Fibroblast of skin of left quadriceps (primary cell): ENCODE measurements at regions not wholly inside any gene's neighbourhood (a gene's known extent, or its start where the extent isn't known, plus 50 kb on each side); places are given as distances from the start of the nearest gene placed in this dataset.

ENCODE experiments used
- DNase-seq, 2 experiments: peaks; one replicate each; pipeline ENCODE4 v3.0.0-alpha.2; 2013; ENCODE audit warnings: low read depth in 2 of 2

DNA sequence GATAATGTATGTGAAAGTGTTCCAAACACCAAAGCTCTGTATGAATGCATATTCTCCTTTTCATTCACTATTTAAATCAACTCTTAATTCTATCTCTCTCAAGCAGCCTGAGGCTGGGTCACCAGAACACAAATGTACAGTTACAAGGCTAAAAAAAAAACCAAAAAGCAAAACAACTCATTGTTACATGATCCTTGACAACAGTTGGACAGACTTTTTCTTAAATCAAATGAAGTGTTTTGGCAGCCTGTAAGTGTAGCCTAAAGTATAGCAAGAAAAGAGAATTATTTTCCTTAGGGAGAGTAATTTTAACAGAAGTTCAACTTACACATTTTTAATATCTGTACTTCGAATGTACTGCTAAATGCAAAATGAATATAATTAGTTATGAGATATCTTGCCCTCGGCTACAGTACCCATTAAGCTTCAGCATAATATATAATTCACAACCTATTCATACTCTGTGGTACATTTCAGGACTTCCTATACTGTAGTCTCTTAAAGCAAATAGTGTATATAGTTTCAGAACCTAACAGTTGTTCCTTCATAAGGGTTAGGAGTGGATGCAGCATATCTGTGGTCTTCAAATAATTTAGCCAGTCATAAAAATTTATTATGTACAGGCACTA is 214.0 kb upstream of the BTG1 start:
- no peak for DNase-seq

DNA sequence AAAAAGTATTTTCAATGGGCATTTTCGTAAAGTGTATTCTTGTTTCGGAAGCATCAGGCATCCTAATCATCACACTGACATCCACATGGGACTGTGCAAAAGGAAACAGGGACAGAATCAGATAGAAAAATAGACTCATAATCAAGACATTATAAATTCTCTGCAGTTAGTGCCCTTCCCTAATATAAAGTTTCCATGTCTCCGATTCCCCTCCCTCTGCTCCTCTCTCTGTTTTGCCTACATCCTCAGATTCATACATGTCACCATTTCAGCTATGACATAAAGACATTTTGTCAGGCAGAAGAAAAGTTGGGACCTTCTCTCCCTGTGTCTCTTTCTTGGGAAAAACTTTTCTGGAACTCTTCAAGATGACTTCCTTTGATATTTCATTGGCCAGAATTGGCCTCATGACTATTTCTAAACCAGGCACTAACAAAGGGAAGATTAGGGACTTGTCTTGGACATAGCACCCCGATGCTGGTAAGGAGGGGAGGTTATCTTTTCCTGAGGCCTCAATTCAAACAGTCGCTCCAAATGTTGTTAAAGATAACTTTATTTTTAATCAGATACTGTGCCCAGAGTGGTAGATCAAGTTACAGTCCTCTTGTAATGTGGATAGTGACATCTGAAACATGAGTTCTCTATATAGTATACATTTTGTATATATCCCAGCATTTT is 212.1 kb upstream of the BTG1 start:
- DNase-seq, result no peak

DNA sequence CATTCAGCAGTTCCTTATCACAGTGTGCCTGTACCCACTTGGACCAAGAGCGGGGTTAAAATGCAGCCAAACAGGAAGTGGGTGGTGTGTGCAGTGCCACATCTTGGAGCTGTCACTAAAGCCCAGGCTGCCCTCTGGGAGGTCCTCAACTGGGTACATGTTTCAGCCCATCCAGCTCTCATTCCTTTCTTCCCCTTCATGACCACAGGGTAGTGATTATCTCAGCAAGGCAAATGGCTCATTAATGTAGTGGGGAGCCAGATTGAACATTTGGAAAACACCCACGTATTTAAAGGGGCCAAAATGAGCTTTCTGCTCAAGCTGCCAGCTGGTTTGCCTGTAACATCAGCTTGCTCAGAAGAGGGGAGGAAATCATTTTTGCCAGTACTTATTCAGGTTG is 210.8 kb upstream of the BTG1 start:
- DNase-seq, result no peak

DNA sequence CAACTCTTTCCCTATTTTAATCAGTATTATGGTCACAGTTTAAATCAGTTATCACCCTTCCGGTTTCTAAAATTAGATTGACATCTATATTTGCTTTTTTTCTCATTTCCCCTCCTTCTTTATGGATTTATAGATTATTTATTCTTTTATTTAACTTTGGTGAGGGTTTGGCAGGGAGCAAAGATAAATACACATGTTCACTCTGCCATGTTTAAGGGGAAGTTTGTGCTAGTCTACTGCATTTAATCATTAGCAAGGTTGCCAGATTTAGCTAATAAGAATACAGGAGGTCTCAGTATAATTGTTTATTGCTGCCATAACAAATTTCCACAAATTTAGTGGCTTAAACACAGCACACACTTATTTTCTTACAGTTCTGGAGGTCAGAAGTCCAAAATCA is 204.0 kb upstream of the BTG1 start:
- DNase-seq, result no peak

DNA sequence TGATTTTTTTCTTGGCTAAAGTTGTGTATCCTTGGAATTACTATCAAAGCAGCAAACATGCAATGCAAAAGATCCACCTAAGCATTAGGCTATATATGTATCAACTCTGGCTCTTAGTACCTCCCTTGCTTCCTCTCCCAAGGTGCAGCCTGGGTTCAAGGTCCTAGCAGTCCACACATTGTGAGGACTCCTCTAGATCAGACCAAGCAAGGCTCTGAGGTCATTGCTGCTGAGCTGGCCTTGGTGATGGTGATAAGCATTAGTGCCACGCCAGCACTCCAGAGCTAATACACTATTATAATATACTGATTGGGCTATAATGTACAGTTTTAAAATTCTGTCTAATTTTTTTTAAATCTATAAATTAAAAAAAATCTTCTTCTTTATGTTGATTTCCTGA is 196.9 kb upstream of the BTG1 start:
- DNase-seq, result no peak

DNA sequence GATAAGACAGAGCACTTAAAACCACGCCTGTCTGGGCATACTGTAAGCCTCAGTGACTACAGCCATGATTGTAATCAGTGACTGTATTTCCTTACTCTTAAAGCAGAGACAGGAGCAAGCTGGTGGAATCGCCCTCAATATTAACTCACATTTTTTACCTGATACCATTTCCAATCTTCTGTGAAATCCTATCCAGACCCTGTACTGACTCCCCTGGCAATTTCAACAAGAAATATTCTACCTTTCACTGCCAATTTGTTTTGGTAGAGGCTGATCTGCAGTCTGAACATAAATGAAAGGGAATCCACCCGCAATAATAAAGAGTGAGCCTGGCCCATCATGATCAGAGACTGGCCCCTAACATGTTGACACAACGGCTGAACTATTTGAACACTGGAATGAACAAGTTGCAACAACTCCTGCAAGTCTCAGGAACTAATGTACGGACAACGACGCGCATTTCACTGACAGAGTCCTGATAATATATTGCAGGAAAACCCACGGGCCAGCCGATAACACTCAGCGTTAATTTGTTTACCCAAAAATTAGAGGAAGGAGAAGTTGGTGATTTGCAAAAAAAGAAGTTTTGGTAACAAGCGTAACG is 195.5 kb upstream of the BTG1 start:
- no peak for DNase-seq

DNA sequence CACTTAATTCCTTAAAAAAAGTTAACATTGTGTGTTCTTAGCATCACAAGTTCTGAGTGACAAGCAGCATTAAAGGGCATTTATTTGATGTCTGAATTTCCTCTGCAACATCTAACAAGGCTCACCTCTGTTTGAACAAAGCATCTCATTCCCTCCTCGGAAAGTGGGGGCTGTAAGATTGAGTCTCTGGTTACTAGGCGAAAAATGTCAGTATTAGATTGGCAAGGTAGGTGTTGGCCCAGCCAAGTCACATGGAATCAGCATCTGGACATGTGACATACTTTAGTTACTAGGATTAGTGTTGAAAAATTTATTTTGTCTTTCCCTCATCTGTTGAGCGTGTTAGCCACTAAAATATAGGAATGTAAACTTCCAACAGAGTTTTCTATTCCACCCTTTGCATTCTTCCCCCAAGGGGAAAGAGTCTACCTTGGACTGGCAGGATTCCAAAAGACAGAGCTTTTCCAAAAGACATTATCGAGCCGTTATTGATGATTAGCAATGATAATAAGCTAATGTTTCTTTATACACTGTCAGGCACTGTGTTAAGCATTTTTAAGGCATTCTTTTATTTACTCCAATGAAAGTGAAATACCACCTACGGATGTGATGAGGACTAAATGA is 194.9 kb upstream of the BTG1 start:
- no peak for DNase-seq

DNA sequence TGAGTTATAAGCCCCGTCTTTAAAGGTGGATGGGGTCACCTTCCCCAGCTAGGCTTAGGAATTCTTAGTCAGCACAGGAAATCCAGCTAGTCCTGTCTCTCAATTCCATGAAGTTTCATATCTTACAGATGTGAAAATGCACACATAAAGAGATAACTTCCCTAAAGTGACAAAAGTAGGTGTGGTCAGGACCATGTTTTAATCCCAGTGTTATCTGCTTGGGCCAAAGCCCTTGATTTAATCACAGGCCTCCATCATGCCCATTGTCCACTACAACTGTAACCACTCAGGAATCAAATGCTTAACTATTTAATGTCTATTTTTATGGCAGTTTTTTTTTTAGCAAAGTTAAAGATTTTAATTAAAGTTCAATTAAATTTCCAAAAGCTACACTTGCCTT is 194.4 kb upstream of the BTG1 start:
- DNase-seq, result no peak

DNA sequence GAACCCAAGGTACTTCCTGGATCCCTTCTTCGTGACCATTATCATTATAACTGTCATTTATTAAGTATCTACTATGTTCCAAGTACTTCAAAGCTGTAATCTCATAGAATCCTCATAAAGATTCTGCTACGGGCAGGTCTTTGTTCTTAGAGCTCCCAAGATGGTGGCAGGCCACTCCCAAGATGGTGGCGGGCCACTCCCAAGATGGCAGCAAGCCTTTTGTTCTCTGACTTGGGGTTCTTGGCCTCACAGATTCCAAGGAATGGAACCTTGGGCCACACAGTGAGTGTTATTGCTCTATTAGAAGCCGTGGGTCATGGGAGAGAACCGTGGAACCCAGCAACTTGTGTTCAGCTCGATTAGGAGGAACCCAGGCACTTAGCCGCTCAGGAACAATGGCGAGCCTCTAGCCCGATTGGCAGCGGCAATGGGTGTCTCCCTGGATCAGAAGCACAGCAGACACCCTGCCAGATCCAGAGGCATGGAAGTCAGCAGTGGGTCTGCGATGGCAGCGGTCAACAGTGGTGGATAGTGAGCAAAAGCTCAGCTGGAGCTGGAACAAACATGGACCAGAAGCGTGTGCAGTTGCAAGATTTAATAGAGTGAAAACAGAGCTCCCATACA is 193.7 kb upstream of the BTG1 start:
- DNase-seq, result no peak

DNA sequence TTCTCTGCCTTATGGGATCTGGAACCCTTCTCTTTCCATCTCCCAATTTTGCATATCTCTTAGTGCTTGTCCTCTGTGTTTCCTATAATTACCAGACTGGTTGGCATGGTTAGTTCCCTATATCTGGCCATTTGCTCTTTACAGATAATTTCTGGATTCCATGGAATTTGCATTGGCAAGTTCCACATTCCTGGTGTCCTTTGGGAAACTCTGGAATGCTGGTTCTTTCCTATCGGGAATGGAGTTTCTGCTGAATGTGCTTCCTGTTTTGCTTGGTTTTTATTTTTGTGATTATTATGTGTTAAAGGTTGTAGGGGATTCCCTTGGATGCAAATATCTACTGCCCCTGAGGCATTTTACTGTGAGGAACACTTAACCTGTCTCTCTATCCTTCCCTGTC is 193.0 kb upstream of the BTG1 start:
- DNase-seq, result peak in 1 of 2 experiments; percentile 12

DNA sequence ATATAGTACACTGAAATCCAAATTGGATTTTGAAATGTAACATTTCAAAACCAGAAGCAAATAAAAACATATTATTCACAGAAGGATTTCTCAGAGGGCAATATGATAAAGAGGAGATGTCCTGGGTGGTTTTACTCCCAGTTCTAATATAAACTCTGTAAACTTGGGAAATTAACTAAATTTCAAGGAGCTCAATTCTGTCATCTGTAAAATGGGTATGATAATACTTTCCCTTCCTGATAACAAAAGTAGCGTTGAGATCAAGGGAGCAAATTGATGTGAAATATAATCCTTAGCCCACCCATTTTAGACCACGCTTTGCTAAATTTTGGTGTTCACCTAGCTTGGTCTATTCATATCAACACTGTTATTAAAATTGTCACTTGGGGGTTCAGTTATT is 192.5 kb upstream of the BTG1 start:
- DNase-seq, result no peak

DNA sequence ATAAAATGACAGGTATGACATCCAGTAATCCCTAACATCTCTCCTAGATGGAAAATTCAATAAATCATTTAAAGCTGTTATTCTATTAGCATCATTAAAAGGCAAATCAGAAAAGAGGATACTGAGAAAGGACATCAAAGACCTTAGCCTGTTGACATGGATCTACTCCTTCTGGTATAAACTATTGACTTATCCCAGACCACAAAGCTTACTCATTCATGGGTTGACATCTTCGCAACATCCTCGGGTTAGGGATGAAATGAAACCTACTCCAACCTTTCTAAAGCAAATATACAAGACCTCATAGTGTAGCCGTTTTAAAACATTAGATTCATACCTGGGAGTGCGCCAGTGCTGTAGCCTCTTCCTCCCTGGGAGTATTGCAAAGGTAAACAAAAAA is 191.5 kb upstream of the BTG1 start:
- DNase-seq, result no peak

DNA sequence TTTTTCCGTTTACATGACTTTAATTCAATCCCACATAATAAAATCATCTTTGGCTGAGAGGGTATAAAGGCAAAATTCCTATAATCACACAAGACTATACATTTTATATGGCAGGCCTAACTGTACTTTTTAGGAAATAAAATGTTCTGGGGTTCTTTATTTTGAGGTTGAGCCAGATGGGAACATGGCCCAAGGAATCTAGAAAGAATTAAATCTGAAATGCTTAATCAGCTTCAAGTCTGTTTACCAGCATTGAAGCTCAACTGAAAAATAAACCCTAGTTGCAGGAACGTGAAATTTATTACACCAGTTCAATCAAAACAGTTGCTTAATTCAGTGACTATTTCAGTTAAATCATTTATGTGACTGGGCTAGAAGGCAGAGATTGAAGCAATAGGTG is 191.0 kb upstream of the BTG1 start:
- DNase-seq, result no peak

DNA sequence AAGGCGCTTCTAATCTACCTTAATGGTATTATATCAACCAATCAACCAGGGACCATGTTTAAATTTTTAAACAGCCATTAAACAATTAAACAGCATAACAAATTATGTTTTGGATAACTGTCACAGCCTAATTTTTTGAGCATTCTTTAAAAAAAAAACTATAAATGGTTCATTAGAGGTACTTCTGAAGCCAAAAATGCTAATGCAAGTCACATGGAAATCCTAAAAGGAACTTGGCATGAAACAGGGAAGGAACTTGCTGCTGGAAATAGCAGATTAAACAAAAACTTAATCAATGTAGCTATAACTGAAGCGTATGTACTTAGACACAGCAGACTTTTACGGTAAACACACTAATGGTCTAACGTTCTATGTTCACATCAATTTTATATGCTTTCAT is 190.2 kb upstream of the BTG1 start:
- DNase-seq, result no peak

DNA sequence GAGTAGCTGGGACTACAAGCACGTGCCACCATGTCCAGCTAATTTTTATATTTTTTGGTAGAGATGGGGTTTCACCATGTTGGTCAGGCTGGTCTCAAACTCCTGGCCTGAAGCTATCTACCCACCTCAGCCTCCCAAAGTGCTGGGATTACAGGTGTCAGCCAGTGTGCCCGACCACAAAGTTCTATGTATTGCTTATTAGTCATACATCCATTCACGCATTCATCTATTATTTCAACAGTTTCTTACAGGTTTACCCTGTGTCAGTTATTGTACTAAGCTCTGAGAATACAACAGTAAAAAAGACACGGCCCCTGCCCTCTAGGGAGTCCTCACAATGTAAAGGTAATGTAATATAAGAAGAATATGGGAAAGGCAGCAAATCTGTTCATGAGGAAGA is 188.9 kb upstream of the BTG1 start:
- DNase-seq, result no peak

DNA sequence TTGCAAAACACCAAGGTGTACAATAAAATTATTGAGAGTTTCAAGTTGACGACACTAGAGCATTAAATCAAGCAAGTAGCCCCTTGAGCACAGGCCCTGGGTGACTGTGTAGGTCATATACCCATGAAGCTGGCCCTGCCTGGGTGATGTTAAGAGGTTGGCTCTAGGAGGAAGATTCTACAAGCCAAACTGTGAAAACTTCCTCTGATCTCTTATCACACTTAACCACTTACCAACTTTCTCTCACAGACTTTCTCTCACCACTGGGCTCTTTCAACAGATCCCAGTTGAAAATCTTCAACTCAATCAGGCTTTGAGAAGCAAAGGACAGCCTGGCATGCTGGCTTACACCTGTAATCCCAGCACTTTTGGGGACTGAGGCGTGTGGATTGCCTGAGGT is 186.9 kb upstream of the BTG1 start:
- DNase-seq, result no peak

DNA sequence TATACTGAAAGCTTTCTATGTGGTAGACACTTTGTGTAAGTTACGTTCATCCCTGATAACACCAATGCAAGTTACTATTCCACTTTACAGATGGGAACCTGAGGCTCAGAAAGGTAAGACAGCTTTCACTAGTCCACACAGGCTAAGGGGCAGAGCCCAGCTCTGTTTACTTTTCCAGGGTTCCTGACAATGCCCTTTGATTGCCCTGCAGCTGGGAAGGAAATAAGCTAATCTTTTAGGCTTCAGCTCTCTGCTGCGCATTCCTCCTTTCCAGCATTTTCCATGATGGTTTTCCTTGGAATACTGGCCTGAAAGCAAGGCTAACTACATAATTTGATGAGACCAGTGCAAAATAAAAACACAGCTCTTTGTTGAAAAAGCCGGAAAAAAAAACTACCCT is 185.7 kb upstream of the BTG1 start:
- DNase-seq, result no peak

DNA sequence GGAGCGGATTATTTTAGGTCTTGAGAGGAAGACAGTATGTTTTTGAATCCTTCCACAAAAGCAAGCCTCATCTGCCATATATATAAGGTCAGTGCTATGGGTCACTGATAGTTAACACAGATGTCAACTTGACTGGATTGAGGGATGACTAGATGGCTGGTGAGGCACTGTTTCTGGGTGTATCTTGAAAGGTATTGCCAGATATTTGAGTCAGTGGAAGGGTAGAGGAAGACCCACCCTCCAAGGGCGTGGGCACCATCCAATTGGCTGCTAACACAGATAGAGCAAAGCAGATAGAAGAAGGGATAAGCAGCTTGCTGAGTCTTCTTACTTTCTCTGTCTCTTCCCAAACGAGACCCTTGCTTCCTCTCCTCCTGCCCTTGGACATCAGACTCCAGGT is 185.0 kb upstream of the BTG1 start:
- no peak for DNase-seq

DNA sequence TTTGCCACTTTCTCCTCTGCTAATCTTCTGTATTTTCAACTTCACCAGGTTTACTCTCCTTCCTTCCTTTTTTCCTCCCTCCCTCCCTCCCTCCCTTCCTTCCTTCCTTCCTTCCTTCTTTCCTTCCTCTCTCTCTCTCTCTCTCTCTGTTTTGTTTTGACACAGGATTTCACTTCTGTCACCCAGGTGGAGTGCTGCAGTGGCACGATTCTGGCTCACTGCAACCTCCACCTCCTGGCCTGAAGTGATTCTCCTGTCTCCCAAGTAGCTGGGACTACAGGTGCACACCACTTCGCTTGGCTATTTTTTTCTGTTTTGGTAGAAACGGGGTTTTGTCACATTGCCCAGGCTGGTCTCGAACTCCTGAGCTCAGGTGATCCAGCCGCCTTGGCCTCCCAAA is 181.2 kb upstream of the BTG1 start:
- DNase-seq, result no peak

DNA sequence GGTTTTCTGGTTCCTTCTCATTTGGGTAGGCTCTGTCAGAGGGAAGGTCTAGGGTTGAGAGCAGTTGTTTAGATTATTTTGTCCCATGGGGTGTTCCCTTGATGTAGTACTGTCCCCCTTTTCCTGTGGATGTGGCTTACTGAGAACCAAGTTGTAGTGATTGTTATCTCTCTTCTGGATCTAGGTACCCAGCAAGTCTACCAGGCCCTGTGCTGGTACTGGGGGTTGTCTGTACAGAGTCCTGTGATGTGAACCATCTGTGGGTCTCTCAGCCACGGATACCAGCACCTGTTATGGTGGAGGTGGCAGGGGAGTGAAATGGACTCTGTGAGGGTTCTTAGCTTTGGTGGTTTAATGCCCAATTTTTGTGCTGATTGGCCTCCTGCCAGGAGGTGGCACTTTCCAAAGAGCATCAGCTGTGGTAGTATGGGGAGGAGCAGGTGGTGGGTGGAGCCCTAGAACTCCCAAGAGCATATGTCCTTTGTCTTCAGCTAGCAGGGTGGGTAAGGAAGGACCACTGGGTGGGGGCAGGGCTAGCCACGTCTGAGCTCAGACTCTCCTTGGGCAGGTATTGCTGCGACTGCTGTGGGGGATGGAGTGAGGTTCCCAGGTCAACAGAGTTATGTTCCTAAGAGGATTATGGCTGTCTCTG is 179.3 kb upstream of the BTG1 start:
- DNase-seq, result no peak

DNA sequence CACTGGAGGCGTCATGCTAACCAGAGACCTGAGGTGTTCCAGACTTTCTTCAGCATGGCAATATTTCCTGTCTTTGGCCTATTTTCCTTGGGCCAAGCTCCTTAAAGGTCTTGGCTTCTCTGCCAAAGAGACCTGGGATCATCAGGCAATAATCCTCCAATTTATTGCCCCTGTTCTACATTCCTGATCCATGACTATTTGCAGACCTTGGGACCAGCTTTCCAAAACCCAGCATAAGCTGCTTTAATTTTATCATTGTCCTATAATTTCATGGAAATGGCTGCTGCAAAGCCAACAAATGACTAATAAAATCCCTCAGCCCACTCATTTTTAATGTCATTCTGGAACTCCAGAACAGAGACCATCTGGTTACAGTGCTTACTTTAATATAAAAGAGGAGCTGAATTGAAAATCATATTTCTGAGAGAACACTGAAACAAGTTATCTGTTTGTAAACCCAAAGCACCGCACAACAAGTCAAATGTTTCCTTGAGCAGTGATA is 166.9 kb upstream of the BTG1 start:
- no peak for DNase-seq
